ENCODE measurements at regions not wholly inside any gene's neighbourhood (a gene's known extent, or its start where the extent isn't known, plus 50 kb on each side); places are given as distances from the start of the nearest gene placed in this dataset.

- no peak for DNase-seq
Observed at GRCh38 chr2:18176679-18177215, 298.3 kb downstream of the KCNS3 start.

GRCh38 chr2:18172607-18173006, 294.1 kb downstream of the KCNS3 start:
- DNase-seq = no peak

DNA sequence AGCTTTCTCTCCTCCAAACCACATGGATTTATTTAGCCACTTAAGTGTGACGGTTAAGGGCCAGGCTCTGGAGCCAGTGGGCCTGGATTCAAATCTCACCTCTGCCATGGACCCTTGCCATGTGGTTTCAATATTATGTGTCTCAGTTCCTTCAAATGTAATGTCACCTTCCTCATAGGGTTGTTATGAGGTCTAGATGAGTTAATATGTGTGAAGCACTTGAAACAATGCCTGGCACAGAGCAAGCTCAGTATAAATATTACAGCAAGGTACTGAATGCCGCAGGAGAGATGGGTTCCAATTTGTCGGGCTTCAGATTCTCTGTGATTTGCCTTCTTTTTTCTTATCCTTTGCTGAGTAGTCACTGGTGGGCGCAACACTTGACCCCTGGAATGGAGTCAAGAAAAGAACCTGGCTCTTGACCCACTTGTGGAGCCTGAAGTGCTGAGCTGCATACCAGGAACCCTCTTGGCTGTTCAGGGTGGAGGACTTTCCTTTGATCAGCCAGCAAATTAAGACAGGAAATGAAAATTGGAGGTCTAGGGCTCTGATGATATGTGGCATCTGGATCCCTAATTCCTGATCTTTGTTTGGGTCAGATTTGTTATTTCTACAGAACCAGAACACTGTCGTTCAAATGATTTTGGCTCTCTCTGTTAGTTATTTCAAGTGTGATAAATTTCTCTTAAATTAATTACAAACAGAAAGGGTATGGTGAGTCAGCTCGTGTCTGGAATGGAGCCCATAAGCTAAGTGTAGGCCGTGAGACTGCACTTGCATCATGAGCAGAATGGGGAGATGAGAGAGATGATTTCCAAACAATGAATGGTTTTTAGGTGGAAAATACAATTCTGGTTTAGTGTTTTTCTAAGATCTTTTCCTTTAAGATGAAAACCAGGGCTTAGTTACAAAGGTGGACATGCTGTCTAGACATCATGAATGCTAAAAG, 293.0 kb downstream of the KCNS3 start:
- no peak for DNase-seq

GRCh38 chr2:18170642-18171041, 292.2 kb downstream of the KCNS3 start:
- DNase-seq = no peak

GRCh38 chr2:18169893-18170175, 291.4 kb downstream of the KCNS3 start:
- no peak for DNase-seq

GRCh38 chr2:18169121-18169892, 290.8 kb downstream of the KCNS3 start:
- DNase-seq = no peak

DNA sequence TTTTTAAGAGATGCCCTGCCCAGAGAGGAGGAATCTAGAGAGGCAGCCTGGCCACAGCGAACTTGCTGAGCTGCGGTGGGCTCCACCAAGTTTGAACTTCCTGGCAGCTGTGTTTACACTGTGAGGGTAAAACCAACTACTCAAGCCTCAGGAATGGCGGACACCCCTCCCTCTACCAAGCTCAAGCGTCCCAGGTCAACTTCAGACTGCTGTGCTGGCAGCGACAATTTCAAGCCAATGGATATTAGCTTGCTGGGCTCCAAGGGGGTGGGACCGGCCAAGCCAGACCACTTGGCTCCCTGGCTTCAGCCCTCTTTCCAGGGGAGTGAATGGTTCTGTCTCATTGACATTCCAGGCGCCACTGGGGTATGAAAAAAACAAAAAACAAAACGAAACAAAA, 289.4 kb downstream of the KCNS3 start:
- DNase-seq = no peak

DNA sequence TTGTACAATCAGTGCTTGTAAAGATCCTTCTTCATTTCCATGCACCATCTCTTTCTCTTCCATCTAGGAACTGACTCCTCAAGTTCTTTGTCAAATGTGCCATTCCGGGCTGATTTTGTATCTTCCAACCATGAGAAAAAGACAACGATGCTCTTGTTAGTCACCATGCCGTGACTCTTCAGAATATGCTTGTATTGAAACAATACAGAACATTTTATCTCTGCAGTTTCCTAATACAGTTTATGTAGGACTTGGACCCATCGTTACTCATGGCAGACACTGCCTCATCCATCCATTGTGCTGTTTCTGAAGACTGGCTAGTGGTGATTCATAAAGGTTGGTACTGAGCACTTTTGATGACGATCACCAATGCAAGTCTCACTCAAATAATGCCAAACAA, 283.2 kb downstream of the KCNS3 start:
- no peak for DNase-seq

DNA sequence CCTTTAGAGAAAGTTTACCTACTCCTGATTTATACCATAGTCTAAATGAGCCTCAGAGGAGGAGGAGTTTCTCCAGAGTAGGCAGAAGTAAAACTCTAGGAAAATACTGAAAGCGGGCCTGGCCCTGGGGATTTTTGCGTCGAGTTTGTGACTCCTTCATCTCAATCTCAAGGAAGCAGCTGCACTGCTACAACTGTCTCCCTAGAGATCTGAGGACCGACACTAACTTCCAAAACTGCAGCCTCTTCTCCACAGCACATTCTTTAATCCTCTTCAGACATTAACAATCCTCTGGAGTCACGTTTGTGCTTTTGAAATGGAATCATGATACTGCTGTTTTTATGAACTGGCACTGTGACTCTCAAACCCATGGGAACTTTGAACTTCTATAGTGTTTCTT, 281.4 kb downstream of the KCNS3 start:
- DNase-seq = no peak

- DNase-seq = no peak
Observed at GRCh38 chr2:18156421-18156820, 278.0 kb downstream of the KCNS3 start.

- DNase-seq = no peak
Observed at GRCh38 chr2:18156002-18156401, 277.5 kb downstream of the KCNS3 start.

- no peak for DNase-seq
Observed at GRCh38 chr2:18154812-18155211, 276.3 kb downstream of the KCNS3 start.

- DNase-seq = no peak
Observed at GRCh38 chr2:18154259-18154658, 275.8 kb downstream of the KCNS3 start.

DNA sequence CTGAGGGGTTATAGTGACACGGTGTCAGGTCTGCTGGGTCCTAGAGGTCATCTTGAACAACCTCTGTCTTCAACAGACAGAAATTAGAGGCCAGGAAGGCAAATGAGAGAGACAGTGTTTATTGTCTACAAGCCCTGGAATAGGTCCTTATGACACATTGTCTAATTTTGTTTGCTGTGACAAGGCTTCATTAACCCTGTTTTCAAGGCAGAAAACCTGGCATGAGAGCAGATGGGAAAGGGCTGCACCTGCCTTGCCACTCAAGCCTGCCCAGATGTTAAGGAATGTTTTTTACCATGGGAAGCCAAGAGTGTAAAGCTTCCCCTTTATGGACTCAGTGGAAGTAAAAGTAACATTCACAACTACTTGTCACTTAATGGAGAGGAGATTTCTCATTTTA, 275.3 kb downstream of the KCNS3 start:
- no peak for DNase-seq

DNA sequence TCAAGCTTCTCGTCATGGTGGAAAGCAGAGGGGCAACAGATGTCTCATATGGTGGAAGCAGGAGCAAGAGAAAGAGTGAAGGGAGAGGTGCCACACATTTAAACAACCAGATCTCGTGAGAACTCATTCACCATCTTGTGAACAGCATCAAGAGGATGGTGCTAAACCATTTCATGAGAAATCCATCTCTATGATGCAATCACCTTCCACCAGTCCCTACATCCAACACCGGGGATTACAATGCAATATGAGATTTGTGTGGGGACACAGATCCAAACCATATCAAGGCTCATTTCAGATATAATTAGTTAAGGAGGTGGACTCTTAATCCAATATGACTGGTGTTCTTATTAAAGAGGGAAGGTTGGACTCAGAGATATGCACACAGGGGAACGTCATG, 272.8 kb downstream of the KCNS3 start:
- DNase-seq = no peak

DNA sequence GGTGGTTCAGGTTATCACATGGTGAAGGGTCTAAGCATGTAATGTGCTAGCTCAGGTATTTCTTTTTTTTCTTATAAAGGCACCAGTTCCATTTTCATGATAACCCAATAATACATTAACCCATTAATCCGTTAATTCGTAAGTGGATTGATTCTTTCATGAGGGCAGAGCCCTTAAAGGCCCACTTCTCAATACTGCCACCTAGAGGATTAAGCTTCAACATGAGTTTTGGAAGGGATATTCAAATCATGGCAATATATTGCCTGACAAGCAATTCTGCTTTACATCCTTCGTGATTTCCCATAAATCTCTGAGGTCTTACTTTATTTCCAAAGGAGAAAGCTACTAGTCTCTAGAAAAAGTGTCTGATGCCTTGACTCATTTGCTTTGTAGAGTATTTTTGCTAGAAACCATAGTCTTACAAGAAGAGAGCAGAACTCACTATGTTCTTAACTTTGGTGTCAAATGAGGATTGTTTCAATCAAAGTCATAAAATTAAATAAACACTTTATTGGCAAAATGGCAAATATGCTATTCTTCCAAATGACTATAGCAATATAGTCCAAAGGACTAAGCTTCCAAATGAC, 271.3 kb downstream of the KCNS3 start:
- DNase-seq = no peak

- DNase-seq = no peak
Observed at GRCh38 chr2:18136881-18137475, 258.5 kb downstream of the KCNS3 start.

GRCh38 chr2:18133310-18133709, 254.8 kb downstream of the KCNS3 start:
- DNase-seq = no peak

- no peak for DNase-seq
Observed at GRCh38 chr2:18132697-18133096, 254.2 kb downstream of the KCNS3 start.

DNA sequence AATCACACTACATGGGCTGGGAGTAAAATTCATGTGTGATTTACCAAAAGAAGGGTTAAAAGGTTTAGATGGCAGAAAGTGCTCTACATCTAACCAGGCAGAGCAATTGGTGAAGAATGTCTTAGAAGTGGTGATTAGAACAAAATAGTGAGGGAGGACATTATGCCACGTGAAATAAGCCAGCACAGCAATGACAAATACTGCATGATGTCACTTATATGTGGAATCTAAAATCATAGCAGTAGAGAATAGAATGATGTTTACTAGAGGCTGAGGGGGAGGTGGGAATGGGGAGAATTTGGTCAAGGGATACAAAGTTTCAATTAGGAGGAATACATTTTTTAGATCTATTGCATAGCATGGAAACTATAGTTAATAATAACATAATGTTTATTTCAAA, 253.3 kb downstream of the KCNS3 start:
- no peak for DNase-seq

- DNase-seq = no peak
Observed at GRCh38 chr2:18129348-18129747, 250.9 kb downstream of the KCNS3 start.

GRCh38 chr2:18125303-18125702, 246.8 kb downstream of the KCNS3 start:
- no peak for DNase-seq

- DNase-seq = no peak
Observed at GRCh38 chr2:18124116-18124835, 245.8 kb downstream of the KCNS3 start.

Measured in stimulated activated CD4-positive, alpha-beta T cell treated with anti-CD3 and anti-CD28 coated beads, Interleukin-4, amount 100 ng/mL, for 24 hours (primary cell).